CD4-positive, alpha-beta T cell (primary cell): ENCODE measurements at regions not wholly inside any gene's neighbourhood (a gene's known extent, or its start where the extent isn't known, plus 50 kb on each side); places are given as distances from the start of the nearest gene placed in this dataset.

Experiments used
- ATAC-seq: fragments of 200-7000 bp; cut with Tn5 transposase; one replicate; pipeline ENCODE4 v1.10.0; 2022; ENCODE audit warnings: mild to moderate bottlenecking; ENCODE audit not compliant: poor library complexity
- CTCF ChIA-PET: fragments of 350-600 bp; sonication (Branson Sonifier 250); formaldehyde crosslinking; loops from one replicate; lab custom pipeline; 2021; ENCODE audit warnings: antibody characterized with exemption, inconsistent platforms; lab: Charles Lee
- POLR2A ChIA-PET: fragments of 350-600 bp; sonication (Branson Sonifier 250); formaldehyde crosslinking; loops from one replicate; lab custom pipeline; 2021; ENCODE audit warnings: antibody characterized with exemption, inconsistent platforms; lab: Charles Lee
- DNase-seq, 14 experiments: peaks; one replicate each; pipeline ENCODE4 v3.0.0-alpha.2; 2013 to 2020; ENCODE audit warnings: mixed read lengths in 2 of 14
- H3K27ac ChIP-seq, 2 donors: one replicate each; pipeline versions ENCODE4 v1.5.1 to v1.7.0; 2013; ENCODE audit warnings: low read length in 2 of 2, low read depth in 1 of 2, mild to moderate bottlenecking in 1 of 2
- H3K27me3 ChIP-seq, 2 experiments: 1 replicate in 1 of 2; 2 replicates in 1 of 2; pipeline versions ENCODE4 v1.6.1 to v1.7.0; 2013; ENCODE audit warnings: low read length in 2 of 2, control low read depth in 1 of 2, mild to moderate bottlenecking in 1 of 2, moderate library complexity in 1 of 2; ENCODE audit not compliant: insufficient read depth in 2 of 2, control insufficient read depth in 1 of 2
- H3K36me3 ChIP-seq: one replicate; pipeline ENCODE4 v1.6.1; 2013; ENCODE audit warnings: low read length, control low read depth; ENCODE audit not compliant: insufficient read depth
- H3K4me1 ChIP-seq: one replicate; pipeline ENCODE4 v1.6.1; 2013; ENCODE audit warnings: low read length, control low read depth; ENCODE audit not compliant: insufficient read depth
- H3K4me3 ChIP-seq: one replicate; pipeline ENCODE4 v1.5.1; 2013; ENCODE audit warnings: mild to moderate bottlenecking, low read length, moderate library complexity
- H3K9me3 ChIP-seq, 2 experiments: 1 replicate in 1 of 2; 2 replicates in 1 of 2; pipeline versions ENCODE4 v1.6.1 to v1.7.0; 2013; ENCODE audit warnings: low read length in 2 of 2, mild to moderate bottlenecking in 2 of 2, control low read depth in 1 of 2, moderate library complexity in 1 of 2; ENCODE audit not compliant: control insufficient read depth in 1 of 2, insufficient read depth in 1 of 2
- H3K27ac Mint-ChIP-seq: one replicate; pipeline ENCODE4 v1.8.0; 2020; ENCODE audit warnings: mixed read lengths
- H3K27me3 Mint-ChIP-seq: one replicate; pipeline ENCODE4 v1.8.0; 2021; ENCODE audit warnings: mixed read lengths
- H3K36me3 Mint-ChIP-seq: one replicate; pipeline ENCODE4 v1.8.0; 2021; ENCODE audit warnings: low read depth, mixed read lengths
- H3K4me1 Mint-ChIP-seq: one replicate; pipeline ENCODE4 v1.8.0; 2021; ENCODE audit warnings: low read depth, mixed read lengths
- H3K4me3 Mint-ChIP-seq: one replicate; pipeline ENCODE4 v1.8.0; 2020; ENCODE audit warnings: mild to moderate bottlenecking, mixed read lengths
- H3K9me3 Mint-ChIP-seq: one replicate; pipeline ENCODE4 v1.8.0; 2020; ENCODE audit warnings: mixed read lengths
- CTCF ChIP-seq: fragments of 200-600 bp; IDR thresholded peaks from one replicate; pipeline ENCODE4 v1.8.0; 2022; ENCODE audit warnings: antibody characterized with exemption, mild to moderate bottlenecking
- intact Hi-C, 2 experiments: fragments of 100-400 bp; cut with DNase I in 1 of 2; cut with micrococcal nuclease in 1 of 2; formaldehyde crosslinking; loops; one replicate each; pipeline versions ENCODE4 v1.15.1 to v1.9.0; 2023 to 2025; cut with DNase I, micrococcal nuclease

GRCh38 chr4:81732980-81733379 is 261.3 kb upstream of the RASGEF1B start:
- H3K27me3 ChIP-seq: peaks cover 0 to 2% of the 10 kb centered on the region in 2 experiments
- H3K9me3 ChIP-seq: no peaks in the 10 kb centered on the region
- Mint-ChIP-seq H3K4me3 (no peak overlapping the region), H3K9me3 (no peaks in the 10 kb centered on the region), H3K36me3 (no peaks in the 10 kb centered on the region), H3K27me3 (no peaks in the 10 kb centered on the region), H3K4me1 (no peaks in the 10 kb centered on the region), H3K27ac (no peak overlapping the region)
- no peaks in the 10 kb centered on the region for H3K36me3 ChIP-seq
- no peak overlapping the region for H3K4me3 ChIP-seq
- TF ChIP-seq CTCF: no peak
- ChIA-PET POLR2A (no interaction called here), CTCF (no interaction called here)
- no peak overlapping the region for H3K27ac ChIP-seq
- intact Hi-C loops: no loop called here
- no peak for ATAC-seq
- H3K4me1 ChIP-seq: no peaks in the 10 kb centered on the region
- no peak for DNase-seq

GRCh38 chr4:81724925-81725329 is 253.2 kb upstream of the RASGEF1B start:
- no peak overlapping the region for H3K27ac ChIP-seq
- H3K36me3 ChIP-seq: no peaks in the 10 kb centered on the region
- peaks cover 0 to 2% of the 10 kb centered on the region in 2 experiments for H3K27me3 ChIP-seq
- Mint-ChIP-seq H3K9me3 (no peaks in the 10 kb centered on the region), H3K4me3 (no peak overlapping the region), H3K36me3 (no peaks in the 10 kb centered on the region), H3K4me1 (peaks cover 20% of the 10 kb centered on the region), H3K27ac (no peak overlapping the region), H3K27me3 (no peaks in the 10 kb centered on the region)
- intact Hi-C loops: no loop called here
- H3K4me3 ChIP-seq: no peak overlapping the region
- H3K4me1 ChIP-seq: peaks cover 6% of the 10 kb centered on the region
- no peaks in the 10 kb centered on the region for H3K9me3 ChIP-seq
- no peak for TF ChIP-seq CTCF
- CTCF ChIA-PET: interaction anchor here (0.7 to 1.7 kb wide), 4 partner anchors 39 to 404 kb away, joined by 3 to 5 read pairs (median 4); no protein-coding TSS in a partner anchor
- POLR2A ChIA-PET: interaction anchor here (0.9 kb wide), 1 partner anchor 253 kb away, joined by 3 read pairs; the partner anchor contains the start of gene RASGEF1B
- peak in 10 of 14 experiments; percentile 3 to 63 (median 16) for DNase-seq
- peak; percentile 76 for ATAC-seq

GRCh38 chr4:81723927-81724587 is 252.3 kb upstream of the RASGEF1B start:
- Mint-ChIP-seq H3K36me3 (no peaks in the 10 kb centered on the region), H3K27me3 (no peaks in the 10 kb centered on the region), H3K4me3 (no peak overlapping the region), H3K27ac (no peak overlapping the region), H3K9me3 (no peaks in the 10 kb centered on the region), H3K4me1 (peaks cover 20% of the 10 kb centered on the region)
- ChIA-PET CTCF (interaction anchor here (1.2 to 1.7 kb wide), 3 partner anchors 38 to 257 kb away, joined by 3 to 5 read pairs (median 4); no protein-coding TSS in a partner anchor), POLR2A (interaction anchor here (0.7 to 0.9 kb wide), 2 partner anchors 16 to 252 kb away, joined by 3 read pairs; partner anchors contain the start of gene RASGEF1B)
- H3K36me3 ChIP-seq: no peaks in the 10 kb centered on the region
- ATAC-seq (no peak), DNase-seq (peak in 5 of 14 experiments; percentile 12 to 48 (median 44))
- H3K27me3 ChIP-seq: peaks cover 0 to 2% of the 10 kb centered on the region in 2 experiments
- intact Hi-C loops: no loop called here
- TF ChIP-seq CTCF: no peak
- peaks cover 6% of the 10 kb centered on the region for H3K4me1 ChIP-seq
- H3K4me3 ChIP-seq: no peak overlapping the region
- no peaks in the 10 kb centered on the region for H3K9me3 ChIP-seq
- H3K27ac ChIP-seq: no peak overlapping the region
